ENCODE measurements at regions not wholly inside any gene's neighbourhood (a gene's known extent, or its start where the extent isn't known, plus 50 kb on each side); places are given as distances from the start of the nearest gene placed in this dataset.

GRCh38 chr2:150672311-150672710 is 184.8 kb upstream of the RND3 start:
- TF ChIP-seq CTCF (IDR thresholded peaks at IDR 0.05), result no peak
- TF ChIP-seq POLR2A (IDR thresholded peaks at IDR 0.05), result no peak

Data from testis (tissue), 2 donors.